Midbrain (tissue), 1 donor: ENCODE measurements at regions not wholly inside any gene's neighbourhood (a gene's known extent, or its start where the extent isn't known, plus 50 kb on each side); places are given as distances from the start of the nearest gene placed in this dataset.
"Not testable (repeated sequence)": the region's sequence is repeated elsewhere in the genome, so short reads cannot be mapped to it uniquely, and the experiment has no call there.

ENCODE experiments used
- DNase-seq: peaks from one replicate; lab custom pipeline; 2025; lab: John Stamatoyannopoulos, UW

DNA sequence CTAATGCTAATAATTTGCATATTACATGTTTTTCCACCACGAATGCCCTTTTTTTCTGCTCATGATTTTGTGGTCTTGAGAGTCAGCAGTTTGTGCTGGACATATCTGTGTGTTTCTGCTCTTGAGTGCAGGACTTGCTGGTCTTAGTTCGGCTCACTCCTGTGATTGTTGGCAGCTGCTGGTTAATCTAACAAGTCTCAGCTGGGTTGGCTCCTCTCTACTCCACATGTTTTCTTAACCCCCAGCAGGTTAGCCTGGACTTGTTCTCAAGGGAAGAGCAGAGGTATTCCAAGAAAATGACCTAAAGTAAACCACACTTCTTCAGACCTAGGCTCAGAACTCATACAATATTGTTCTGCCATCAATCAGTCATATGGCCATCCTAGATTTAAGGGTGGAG is 1238.9 kb downstream of the XPNPEP1 start:
- no peak for DNase-seq

DNA sequence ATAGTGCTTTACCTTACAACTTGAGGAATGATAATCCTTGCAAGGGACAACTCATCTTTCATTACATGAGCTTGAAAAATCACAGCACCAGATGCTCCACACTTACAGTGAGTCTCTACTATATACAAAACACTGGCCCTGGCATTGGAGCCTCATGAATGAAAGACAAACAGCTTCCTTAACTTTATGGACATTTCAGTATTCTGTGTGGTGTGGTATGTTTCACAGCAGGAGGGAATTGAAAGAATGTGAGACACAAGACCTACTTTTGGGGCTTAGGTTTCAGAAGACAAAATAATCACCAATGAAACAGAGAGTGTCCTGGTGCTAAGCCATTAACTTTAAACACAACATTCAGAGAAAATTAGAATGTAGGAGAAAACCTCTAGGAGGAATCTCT is 1249.6 kb downstream of the XPNPEP1 start:
- no peak for DNase-seq

DNA sequence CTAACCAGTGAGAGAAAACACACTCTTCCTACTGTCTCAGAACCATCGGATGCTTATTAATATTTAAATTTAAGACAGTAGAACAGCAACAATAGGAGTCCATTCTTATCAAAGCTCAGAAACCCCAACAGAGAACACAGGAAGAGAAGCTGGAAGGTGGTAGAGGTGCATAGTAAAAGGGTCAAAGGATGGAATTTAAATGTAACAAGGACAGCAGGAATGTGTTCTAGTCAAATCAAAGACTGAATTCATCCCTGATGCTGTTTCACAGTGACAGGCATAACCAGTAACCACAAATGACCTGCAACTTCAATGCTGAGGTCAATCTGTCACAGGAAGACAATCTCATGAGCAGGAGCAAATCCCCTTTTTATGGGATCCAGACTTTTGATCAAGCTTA is 1259.7 kb downstream of the XPNPEP1 start:
- DNase-seq = no peak

DNA sequence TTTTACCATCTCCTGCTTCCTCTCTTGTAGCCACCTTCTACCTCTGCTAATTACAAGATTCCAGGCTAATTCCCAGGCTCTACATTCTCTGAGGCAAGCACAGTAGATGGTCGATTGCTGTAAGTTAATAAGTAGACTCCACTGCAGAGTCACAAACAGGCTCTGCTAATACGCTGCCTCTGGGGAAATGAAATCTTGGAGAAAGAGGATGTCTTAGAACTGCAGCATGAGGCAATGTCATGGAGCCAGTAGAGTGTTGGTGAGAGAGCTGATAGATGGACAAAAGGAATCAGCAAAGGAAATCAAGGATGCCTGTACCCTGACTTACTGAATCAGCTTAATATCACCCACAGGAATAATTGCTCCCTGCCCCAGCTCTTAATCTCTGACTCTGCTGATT is 1260.3 kb downstream of the XPNPEP1 start:
- DNase-seq = no peak

DNA sequence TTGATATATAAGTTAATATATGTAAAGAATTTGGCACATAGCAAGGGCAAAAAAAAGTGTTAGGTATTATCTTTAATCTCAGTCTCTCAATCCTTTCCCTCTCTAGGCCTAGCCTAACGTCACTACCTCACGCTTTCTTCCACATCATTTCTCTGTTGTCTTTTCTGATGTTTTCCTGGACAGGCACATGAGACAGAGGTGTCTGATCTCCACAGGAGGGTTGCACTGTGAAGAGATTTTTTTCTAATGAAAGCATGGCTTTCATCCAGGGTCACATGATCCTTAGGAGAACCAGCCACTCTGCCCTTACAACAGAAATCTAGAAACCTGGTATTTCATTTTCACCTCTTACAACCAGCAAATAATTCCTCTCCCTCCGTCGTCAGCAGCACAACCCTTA is 1268.3 kb downstream of the XPNPEP1 start:
- DNase-seq = no peak

DNA sequence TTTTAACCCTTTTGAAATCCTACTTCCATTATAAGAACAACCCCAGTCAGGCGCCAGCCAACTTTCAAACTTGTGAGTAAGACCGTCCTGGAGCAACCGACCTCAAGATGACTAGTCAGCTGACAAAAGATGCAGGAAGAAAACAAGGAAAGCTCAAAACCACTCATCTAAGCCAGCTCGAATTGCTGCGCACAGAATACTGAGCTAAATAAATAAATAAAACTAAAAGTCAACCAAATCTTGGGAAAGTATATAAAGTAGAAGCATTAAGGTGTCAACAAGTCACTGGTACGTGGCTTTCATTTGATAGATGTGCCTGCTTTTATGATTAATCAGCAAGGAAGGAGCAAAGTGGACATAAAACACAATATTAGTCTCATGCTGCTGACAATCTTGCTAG is 1269.8 kb downstream of the XPNPEP1 start:
- no peak for DNase-seq

DNA sequence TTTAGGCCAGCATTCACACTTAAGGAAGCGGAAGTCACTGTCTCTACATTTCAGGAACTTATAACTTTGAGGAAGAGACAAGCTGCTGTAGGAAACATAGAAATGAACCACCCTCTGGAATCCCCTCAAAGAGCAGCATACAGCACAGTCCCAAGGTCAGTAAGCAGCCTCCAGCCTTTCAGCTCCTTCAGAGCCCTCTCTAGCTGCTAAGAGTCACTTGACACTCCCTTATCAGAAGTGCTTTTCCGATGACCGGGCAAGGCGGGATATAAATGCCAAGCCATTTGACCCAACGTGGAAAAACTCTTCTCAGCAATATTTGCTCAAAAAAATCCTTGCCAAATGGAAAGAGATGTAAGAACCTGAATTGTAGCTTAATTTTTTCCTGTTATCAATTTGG is 1284.3 kb downstream of the XPNPEP1 start:
- no peak for DNase-seq

DNA sequence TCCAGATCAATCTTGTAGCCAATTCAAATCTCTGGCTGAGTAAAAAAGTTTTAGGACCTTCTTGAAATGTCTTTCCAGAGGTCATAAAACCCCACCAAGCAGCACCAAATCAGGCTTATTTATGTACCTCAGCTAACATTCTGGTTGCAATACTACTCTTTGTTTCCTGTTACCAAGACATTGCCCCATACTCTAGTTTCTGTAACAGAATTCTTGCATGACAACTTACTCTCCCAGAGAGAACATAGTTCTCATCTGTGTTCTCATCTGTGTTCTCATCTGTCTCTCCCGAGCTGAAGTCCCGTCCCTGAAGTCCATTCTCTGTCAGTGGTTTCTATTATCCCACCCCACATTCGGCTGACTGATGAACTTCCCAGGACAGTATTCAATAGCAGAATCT is 1285.1 kb downstream of the XPNPEP1 start:
- no peak for DNase-seq

DNA sequence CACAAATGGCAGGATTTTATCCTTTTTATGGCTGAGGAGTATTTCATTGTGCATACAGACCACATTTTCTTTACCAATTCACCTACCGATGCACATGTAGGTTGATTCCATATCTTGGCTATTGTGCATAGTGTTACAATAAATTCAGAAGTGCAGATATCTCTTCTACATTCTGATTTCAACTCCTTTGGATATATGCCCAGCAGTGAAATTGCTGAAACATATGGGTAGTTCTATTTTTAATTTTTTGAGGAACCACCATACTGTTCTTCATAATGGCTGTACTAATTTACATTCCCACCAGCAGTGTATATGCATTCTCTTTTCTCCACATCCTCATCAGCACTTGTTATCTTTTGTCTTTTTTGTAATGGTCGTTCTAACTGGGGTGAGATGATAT is 1290.3 kb downstream of the XPNPEP1 start:
- DNase-seq = no peak

DNA sequence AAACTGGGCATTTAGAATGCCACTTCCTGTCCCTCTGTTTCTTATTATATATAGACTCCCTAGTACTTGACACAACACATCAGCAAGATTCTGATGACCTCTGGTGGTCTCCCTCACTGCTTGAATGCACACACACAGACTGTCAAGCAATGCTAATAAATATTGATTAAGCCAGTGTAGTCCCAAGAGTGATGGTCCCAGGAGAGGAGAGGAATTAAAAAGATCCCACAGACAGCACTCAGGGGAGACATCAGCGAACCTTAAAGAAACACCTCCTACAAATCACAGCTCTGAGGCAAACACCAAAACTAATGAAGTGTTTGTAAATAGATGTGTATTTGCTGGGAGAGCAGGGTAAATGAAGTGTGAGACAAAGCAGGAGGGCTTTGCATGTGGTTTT is 1291.2 kb downstream of the XPNPEP1 start:
- DNase-seq = no peak

DNA sequence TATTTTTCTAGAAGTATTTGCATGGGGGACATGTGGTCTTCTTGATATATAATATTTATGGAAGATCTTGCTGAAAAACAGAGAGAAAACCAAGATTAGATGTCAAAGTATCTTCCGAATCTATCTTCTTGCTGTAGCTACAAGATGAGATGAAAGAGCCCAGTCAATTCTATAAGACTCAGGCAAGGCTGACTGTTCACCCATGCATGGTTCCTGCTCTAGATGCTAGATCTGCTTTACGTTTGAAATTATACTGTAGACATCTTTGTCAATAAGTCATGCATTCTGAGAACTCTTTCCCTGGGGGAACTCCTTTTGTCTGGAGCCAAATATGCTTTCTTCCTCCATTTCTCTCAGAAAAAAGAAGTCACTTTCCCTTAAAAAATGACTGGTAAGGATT is 1292.0 kb downstream of the XPNPEP1 start:
- no peak for DNase-seq

DNA sequence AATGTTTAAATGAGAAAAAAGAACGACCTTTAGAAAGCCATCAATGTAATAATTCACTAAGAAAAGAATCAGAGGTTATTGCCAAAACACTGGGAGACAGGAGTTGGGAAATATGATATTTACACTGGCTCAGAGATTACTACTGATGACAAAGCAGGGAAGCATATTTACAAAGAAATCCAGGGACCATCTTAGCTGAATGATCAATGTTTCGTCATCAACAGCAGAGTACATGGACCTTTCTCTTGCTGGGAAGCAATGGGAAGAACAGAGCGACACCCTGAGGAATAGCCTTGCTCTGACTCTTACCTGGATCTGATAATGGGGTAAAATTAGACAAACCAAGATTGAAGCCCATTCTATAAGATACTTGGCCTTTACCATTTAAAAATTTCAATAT is 1293.5 kb downstream of the XPNPEP1 start:
- DNase-seq = no peak

DNA sequence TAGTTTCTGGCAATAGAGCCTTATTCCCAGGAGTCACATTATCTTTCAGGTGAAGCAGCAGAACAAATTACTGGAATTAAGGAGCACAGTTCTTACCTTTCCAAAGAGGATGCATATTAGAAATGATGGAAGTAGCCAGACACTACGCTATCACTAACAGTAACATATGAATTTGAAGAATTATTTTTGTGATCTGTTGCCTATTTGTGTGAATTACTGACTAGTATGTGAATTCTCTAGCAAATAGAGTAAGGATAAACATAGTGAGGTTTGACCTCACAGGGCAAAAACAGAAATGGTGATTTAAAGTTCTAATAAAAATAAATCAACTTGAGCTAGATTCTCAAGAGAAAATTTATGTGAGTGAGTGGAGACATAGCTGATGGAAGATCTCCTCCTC is 1299.3 kb downstream of the XPNPEP1 start:
- DNase-seq = no peak

DNA sequence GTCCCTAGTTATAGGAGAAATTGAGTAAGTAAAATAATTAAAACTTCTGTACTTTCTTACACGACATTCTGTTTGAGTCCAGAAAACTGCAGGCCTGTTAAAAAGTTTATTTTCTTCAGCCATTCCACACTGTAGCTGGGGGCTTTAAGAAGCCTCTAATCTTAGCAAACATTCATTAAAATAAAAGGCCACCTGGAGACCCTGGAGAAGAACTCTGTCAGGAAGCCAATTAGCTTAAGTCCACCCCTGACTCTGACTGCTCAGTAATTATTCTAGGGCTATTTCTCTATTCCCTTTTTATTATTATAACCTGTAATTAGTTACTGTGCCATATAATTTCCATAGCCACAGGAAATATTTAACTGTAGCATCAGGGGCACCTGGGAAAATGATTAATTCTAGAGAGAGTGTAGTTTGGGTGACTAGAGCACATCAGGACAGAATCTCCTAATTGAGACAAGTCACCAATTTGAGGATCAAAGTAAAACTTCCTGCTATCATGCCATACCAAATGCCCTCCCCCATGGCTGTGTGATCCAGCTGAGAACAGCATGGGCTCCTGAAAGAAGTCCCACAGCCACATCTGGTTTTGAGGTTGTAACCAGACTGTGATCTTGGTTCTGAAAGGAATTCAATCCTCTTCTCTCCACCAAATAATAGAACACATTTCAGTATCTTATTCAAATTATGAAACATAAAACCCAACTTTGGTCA is 1302.3 kb downstream of the XPNPEP1 start:
- DNase-seq = no peak

DNA sequence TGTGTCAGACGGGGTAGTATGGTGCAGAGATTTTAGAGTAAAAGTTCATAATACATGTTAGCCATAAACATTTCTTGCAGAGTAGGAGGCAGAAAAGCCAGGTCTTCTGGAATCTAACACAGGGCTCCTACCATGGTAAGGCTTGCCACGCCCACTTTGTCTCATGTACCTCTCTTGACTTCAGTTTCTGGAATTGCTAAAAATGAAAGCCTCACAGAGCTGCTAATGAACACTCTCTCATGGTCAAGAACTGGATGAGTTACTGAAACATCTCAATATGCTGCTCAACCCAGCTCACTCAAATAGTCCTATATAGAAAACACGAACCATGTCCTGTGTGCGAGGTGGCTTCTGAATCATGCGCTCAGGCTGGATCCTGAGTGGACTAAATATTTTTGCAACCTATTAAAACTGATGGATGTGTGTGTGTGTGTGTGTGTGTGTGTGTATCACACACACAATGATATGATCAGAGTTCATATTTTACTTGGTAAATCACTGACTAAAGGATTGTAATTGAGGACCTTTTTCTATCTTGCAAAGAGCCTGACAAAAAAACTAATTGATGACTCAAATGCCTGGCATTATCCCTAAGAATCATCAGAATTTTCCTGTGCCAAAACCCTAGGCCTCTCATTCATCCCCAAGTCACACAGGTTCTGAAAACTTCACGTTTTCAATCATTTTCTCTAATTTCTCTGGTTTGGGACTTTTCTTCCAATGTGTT is 1306.6 kb downstream of the XPNPEP1 start:
- DNase-seq = no peak

DNA sequence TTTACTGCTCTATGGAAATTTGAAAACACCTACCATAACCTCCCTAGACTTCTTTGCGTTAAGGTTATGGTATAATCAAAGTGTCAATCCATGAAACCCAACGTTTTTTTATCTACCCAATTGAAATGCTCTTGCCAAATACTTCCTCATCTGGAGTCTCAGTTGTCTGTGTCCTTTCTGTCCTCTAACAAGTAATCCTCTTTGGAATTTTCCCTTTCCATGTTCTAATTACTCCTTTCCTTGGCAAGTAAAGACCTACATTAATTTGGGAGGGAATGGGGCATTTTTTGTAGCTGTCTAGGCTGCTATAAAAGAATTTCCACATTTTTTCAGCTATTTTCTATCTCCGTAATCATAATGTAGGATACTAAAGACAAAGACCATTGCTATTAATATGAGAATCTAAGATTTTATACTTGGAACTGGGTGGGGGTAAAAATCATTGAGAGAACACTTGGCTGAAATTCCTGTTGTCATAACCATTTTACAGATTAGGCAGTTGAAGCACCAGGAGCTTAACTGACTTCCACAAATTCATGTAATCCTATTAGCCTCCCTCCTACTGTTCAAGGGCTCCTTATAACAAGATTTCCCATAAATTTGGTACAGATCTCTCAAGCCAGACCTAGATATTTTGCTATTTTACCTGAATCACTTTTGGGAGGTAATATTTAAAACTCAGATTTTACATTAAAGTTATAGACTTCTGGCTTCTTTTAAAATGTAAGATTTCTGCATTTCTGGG is 1307.6 kb downstream of the XPNPEP1 start:
- DNase-seq = no peak

DNA sequence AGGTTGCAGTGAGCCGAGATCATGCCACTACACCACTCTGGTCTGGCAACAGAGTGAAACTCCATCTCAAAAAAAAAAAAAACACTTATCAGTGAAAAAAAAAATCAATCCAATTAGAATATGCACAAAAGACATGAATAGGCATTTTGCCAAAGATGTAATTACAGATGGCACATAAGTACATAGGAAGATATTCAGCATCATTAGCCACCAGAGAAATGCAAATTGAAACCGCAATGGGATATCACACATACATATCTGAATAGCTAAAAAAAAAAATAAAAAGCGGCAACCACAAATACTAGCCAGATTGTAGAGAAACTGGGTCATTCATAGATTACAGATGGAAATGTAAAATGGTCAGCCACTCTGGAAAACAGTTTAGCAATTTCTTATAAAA is 1310.8 kb downstream of the XPNPEP1 start:
- DNase-seq = no peak

DNA sequence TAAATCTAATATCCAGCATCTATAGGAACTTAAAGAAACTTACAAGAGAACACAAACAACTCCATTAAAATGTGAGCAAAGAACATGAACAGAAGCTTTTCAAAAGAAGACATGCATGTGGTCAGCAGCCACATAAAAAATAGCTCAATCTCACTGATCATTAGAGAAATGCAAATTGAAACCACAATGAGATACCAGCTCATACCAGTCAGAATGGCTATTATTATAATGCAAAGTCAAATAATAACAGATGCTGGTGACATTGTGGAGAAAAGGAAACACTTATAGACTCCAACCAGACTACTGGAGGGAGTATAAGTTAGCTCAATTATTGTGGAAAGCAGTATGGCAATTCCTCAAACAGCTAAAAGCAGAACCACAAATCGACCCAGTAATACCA is 1314.5 kb downstream of the XPNPEP1 start:
- no peak for DNase-seq

DNA sequence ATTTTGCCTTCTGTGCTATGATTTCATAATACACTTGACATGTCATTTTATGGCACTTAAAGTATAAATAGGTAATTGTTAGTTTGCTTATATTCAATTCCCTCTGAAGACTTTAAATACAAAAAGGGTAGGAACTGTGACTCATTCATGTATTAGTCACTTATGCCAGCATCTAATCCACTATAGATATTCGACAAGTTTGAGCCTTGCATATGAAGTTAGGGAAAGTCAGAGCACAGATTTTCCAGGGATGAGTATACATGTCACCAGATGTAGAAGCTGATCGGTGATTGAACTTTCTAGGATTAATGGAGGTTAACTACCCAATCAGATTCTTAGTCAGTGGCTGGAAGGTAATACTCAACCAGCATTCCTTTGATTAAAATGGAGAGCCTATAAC is 1321.5 kb downstream of the XPNPEP1 start:
- DNase-seq = no peak

DNA sequence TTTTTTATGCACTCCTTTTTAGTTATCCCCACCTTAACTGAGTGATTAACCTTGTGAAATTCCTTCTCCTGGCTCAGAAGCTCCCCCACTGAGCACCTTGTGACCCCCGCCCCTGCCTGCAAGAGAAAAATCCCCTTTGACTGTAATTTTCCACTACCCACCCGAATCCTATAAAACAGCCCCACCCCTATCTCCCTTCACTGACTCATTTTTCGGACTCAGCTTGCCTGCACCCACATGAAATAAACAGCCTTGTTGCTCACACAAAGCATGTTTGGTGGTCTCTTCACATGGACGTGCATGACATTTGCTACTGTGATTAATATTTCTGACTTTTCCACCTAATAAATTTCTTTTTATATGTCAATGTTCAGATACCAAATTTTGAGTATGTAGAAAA is 1322.8 kb downstream of the XPNPEP1 start:
- DNase-seq = not testable (repeated sequence)

DNA sequence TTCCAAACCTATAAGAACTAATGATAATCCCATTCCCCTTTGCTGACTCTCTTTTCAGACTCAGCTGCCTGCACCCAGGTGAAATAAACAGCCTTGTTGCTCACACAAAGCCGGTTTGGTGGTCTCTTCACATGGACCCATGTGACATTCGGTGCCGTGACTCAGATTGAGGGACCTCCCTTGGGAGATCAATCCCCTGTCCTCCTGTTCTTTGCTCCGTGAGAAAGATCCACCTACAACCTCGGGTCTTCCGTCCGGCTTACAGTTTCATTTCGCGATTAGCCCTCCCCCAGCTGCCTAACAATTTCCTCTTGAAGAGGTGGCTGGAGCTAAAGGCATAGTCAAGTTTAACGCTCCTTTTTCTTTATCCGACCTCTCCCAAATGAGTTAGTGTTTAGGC is 1324.0 kb downstream of the XPNPEP1 start:
- DNase-seq = not testable (repeated sequence)

DNA sequence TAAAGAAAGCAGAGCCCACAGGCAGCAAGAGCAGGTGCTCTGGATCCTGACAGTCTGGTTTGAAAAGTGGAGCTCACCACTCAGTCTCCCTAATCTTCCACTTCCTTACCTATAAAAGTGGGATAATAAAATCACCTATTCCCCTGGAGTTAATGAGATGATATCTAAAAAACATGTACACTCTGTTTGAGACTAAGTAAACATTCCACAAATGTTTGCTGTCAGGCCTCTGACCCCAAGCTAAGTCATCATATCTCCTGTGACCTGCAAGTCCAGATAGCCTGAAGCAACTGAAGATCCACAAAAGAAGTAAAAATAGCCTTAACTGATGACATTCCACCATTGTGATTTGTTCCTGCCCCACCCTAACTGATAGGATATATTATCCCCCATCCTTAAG is 1324.5 kb downstream of the XPNPEP1 start:
- DNase-seq = no peak

DNA sequence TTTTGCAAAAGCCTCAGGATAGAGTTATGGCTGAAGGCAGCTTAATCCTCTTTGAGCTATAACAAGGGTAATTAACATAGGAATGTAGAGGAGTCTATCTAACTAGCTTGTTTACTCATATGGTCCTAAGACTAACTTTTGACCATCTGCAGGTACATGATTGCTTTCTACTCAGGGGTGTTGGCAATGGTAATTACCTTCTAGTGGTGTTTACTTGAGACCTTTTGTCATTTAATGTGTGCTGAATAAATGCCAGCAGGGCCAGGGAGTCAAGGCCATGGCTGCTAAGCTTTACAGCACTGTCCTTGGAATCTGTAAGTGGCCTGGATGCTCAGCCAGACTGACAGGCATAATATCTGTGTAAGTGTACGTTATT is 1325.0 kb downstream of the XPNPEP1 start:
- DNase-seq = no peak
